IPS DF 6.9 (cell line): ENCODE measurements at regions not wholly inside any gene's neighbourhood (a gene's known extent, or its start where the extent isn't known, plus 50 kb on each side); places are given as distances from the start of the nearest gene placed in this dataset.

Experiments used
- DNase-seq: peaks from one replicate; pipeline ENCODE4 v3.0.0-alpha.2; 2013; ENCODE audit warnings: low read depth, low spot score
- H3K27ac ChIP-seq: one replicate; pipeline ENCODE4 v1.5.1; 2013; ENCODE audit warnings: low read length, control low read depth
- H3K27me3 ChIP-seq: 2 replicates; pipeline ENCODE4 v1.6.1; 2013; ENCODE audit warnings: mild to moderate bottlenecking, low read length; ENCODE audit not compliant: control insufficient read depth, insufficient read depth
- H3K36me3 ChIP-seq: 2 replicates; pipeline ENCODE4 v1.6.1; 2013; ENCODE audit warnings: low read length; ENCODE audit not compliant: control insufficient read depth, insufficient read depth
- H3K4me1 ChIP-seq: 2 replicates; pipeline ENCODE4 v1.6.1; 2013; ENCODE audit warnings: low read length; ENCODE audit not compliant: control insufficient read depth, insufficient read depth
- H3K4me3 ChIP-seq: 2 replicates; pipeline ENCODE4 v1.5.1; 2013; ENCODE audit warnings: mild to moderate bottlenecking, low read length
- H3K9me3 ChIP-seq: 2 replicates; pipeline ENCODE4 v1.6.1; 2013; ENCODE audit warnings: low read length, inconsistent platforms; ENCODE audit not compliant: control insufficient read depth, insufficient read depth
- WGBS: extraction: QIAGEN DNeasy Blood & Tissue Kit; methylation state at CpG from one replicate; pipeline ENCODE4 v1.1.7; 2013; ENCODE audit warnings: mixed read lengths, missing lambda C conversion rate; ENCODE audit not compliant: insufficient read length, insufficient coverage; 5-methylcytosine and 5-hydroxymethylcytosine counted together

- Histone ChIP-seq H3K27me3 (no peaks in the 10 kb centered on the region), H3K4me3 (no peak overlapping the region), H3K36me3 (no peaks in the 10 kb centered on the region), H3K9me3 (no peaks in the 10 kb centered on the region), H3K27ac (no peak overlapping the region), H3K4me1 (no peaks in the 10 kb centered on the region)
- no CpG with 5 or more reads among the region's 3 CpGs for WGBS
- no peak for DNase-seq
Observed at GRCh38 chr5:57685516-57686255, 203.1 kb upstream of the ACTBL2 start.

GRCh38 chr5:57684299-57684702 lies 201.7 kb upstream of the ACTBL2 start:
- no peak overlapping the region for H3K4me3 ChIP-seq
- H3K27ac ChIP-seq = no peak overlapping the region
- no peaks in the 10 kb centered on the region for H3K36me3 ChIP-seq
- no peak for DNase-seq
- no peaks in the 10 kb centered on the region for H3K9me3 ChIP-seq
- WGBS = no CpG with 5 or more reads among the region's 1 CpG
- H3K4me1 ChIP-seq = no peaks in the 10 kb centered on the region
- H3K27me3 ChIP-seq = no peaks in the 10 kb centered on the region

- H3K9me3 ChIP-seq = no peaks in the 10 kb centered on the region
- no peaks in the 10 kb centered on the region for H3K27me3 ChIP-seq
- no peak overlapping the region for H3K4me3 ChIP-seq
- H3K27ac ChIP-seq = no peak overlapping the region
- H3K36me3 ChIP-seq = no peaks in the 10 kb centered on the region
- no CpG with 5 or more reads among the region's 2 CpGs for WGBS
- no peaks in the 10 kb centered on the region for H3K4me1 ChIP-seq
- no peak for DNase-seq
Observed at GRCh38 chr5:57683036-57683630, 200.5 kb upstream of the ACTBL2 start.

- no peaks in the 10 kb centered on the region for H3K27me3 ChIP-seq
- no peaks in the 10 kb centered on the region for H3K36me3 ChIP-seq
- no peaks in the 10 kb centered on the region for H3K9me3 ChIP-seq
- DNase-seq = no peak
- no peak overlapping the region for H3K4me3 ChIP-seq
- H3K27ac ChIP-seq = no peak overlapping the region
- no peaks in the 10 kb centered on the region for H3K4me1 ChIP-seq
- no CpG with 5 or more reads among the region's 3 CpGs for WGBS
Observed at GRCh38 chr5:57681942-57682341, 199.3 kb upstream of the ACTBL2 start.

GRCh38 chr5:57680686-57681085 lies 198.1 kb upstream of the ACTBL2 start:
- H3K27me3 ChIP-seq = no peaks in the 10 kb centered on the region
- no CpG with 5 or more reads among the region's 1 CpG for WGBS
- DNase-seq = no peak
- H3K9me3 ChIP-seq = no peaks in the 10 kb centered on the region
- no peak overlapping the region for H3K27ac ChIP-seq
- H3K36me3 ChIP-seq = no peaks in the 10 kb centered on the region
- no peaks in the 10 kb centered on the region for H3K4me1 ChIP-seq
- no peak overlapping the region for H3K4me3 ChIP-seq

- H3K9me3 ChIP-seq = no peaks in the 10 kb centered on the region
- no peak overlapping the region for H3K27ac ChIP-seq
- H3K4me1 ChIP-seq = no peaks in the 10 kb centered on the region
- no peak for DNase-seq
- no peak overlapping the region for H3K4me3 ChIP-seq
- no peaks in the 10 kb centered on the region for H3K27me3 ChIP-seq
- H3K36me3 ChIP-seq = no peaks in the 10 kb centered on the region
Observed at GRCh38 chr5:57677235-57677634, 194.6 kb upstream of the ACTBL2 start.

GRCh38 chr5:57676222-57677098 lies 193.8 kb upstream of the ACTBL2 start:
- H3K4me1 ChIP-seq = no peaks in the 10 kb centered on the region
- H3K9me3 ChIP-seq = no peaks in the 10 kb centered on the region
- no peaks in the 10 kb centered on the region for H3K27me3 ChIP-seq
- no peak overlapping the region for H3K27ac ChIP-seq
- no CpG with 5 or more reads among the region's 3 CpGs for WGBS
- H3K36me3 ChIP-seq = no peaks in the 10 kb centered on the region
- no peak overlapping the region for H3K4me3 ChIP-seq
- DNase-seq = no peak

GRCh38 chr5:57675236-57675635 lies 192.6 kb upstream of the ACTBL2 start:
- Histone ChIP-seq H3K4me1 (no peaks in the 10 kb centered on the region), H3K27ac (no peak overlapping the region), H3K27me3 (no peaks in the 10 kb centered on the region), H3K4me3 (no peak overlapping the region), H3K36me3 (no peaks in the 10 kb centered on the region), H3K9me3 (no peaks in the 10 kb centered on the region)
- no peak for DNase-seq
- no CpG with 5 or more reads among the region's 1 CpG for WGBS

- H3K4me1 ChIP-seq = no peaks in the 10 kb centered on the region
- no peaks in the 10 kb centered on the region for H3K36me3 ChIP-seq
- H3K4me3 ChIP-seq = no peak overlapping the region
- no peak overlapping the region for H3K27ac ChIP-seq
- no peak for DNase-seq
- H3K27me3 ChIP-seq = no peaks in the 10 kb centered on the region
- H3K9me3 ChIP-seq = no peaks in the 10 kb centered on the region
Observed at GRCh38 chr5:57671371-57671770, 188.8 kb upstream of the ACTBL2 start.

GRCh38 chr5:57666582-57666981 lies 184.0 kb upstream of the ACTBL2 start:
- Histone ChIP-seq H3K9me3 (no peaks in the 10 kb centered on the region), H3K27ac (no peak overlapping the region), H3K27me3 (no peaks in the 10 kb centered on the region), H3K4me3 (no peak overlapping the region), H3K4me1 (no peaks in the 10 kb centered on the region), H3K36me3 (no peaks in the 10 kb centered on the region)
- DNase-seq = no peak
